GM12892 (cell line): ENCODE measurements at regions not wholly inside any gene's neighbourhood (a gene's known extent, or its start where the extent isn't known, plus 50 kb on each side); places are given as distances from the start of the nearest gene placed in this dataset.

ENCODE experiments used
- POLR2A ChIP-seq: IDR thresholded peaks from 2 replicates; pipeline ENCODE4 v1.6.1; 2011; ENCODE audit warnings: low read depth, low read length, control low read depth
- POLR2AphosphoS5 ChIP-seq: IDR thresholded peaks from 2 replicates; pipeline ENCODE4 v1.6.1; 2011; ENCODE audit warnings: low read depth, low read length, control low read depth
- TAF1 ChIP-seq: IDR thresholded peaks from 2 replicates; pipeline ENCODE4 v1.6.1; 2011; ENCODE audit warnings: low read depth, mild to moderate bottlenecking, control low read depth, low read length, borderline replicate concordance

DNA sequence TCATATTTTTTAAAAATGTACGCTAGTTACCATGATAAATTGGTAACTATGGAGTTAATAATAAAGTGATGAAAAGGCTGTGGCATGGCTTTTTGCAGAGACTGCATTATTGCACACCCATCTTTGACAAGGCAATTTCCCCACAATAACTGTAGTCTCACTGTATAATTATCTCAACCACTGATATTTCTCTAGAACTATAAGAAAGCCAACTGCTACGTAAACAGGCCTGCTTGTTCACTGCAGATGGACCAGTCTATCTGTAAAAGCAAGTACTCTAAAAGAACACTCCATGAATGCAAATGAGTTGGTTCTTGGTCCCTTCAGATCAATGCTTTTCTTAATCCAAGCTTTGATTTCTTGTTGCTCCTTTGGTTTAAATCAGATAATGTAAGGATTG, 218.7 kb downstream of the RBM43 start:
- TF ChIP-seq POLR2AphosphoS5 (no peak), TAF1 (no peak), POLR2A (no peak)
